Panc1 (cell line): ENCODE measurements at regions not wholly inside any gene's neighbourhood (a gene's known extent, or its start where the extent isn't known, plus 50 kb on each side); places are given as distances from the start of the nearest gene placed in this dataset.

Experiments used
- CTCF ChIP-seq: fragments of 450-650 bp; IDR thresholded peaks from 2 replicates; pipeline ENCODE4 v1.5.1; 2017; ENCODE audit warnings: mild to moderate bottlenecking
- SIN3A ChIP-seq: IDR thresholded peaks from 2 replicates; pipeline ENCODE4 v1.6.1; 2012; ENCODE audit warnings: low read depth, mild to moderate bottlenecking, low read length, moderate library complexity, borderline replicate concordance; ENCODE audit not compliant: insufficient read depth

- no peak for TF ChIP-seq CTCF
- no peak for TF ChIP-seq SIN3A
Observed at GRCh38 chr16:13852827-13853226, 67.1 kb upstream of the ERCC4 start.
